Epithelial cell of proximal tubule (primary cell): ENCODE measurements at regions not wholly inside any gene's neighbourhood (a gene's known extent, or its start where the extent isn't known, plus 50 kb on each side); places are given as distances from the start of the nearest gene placed in this dataset.
A peak's percentile ranks its signal among the peaks of the same experiment; 100 is the strongest.

Source experiments
- DNase-seq: peaks from one replicate; pipeline ENCODE4 v3.0.0-alpha.2; 2011; ENCODE audit warnings: low read depth
- H3K4me3 ChIP-seq: 2 replicates; pipeline ENCODE4 v1.5.1; 2011; ENCODE audit warnings: low read depth, mild to moderate bottlenecking, low read length
- CTCF ChIP-seq: conservative IDR thresholded peaks from 2 replicates; pipeline ENCODE4 v1.5.1; 2012; ENCODE audit warnings: low read depth, mild to moderate bottlenecking, low read length

- no peak for TF ChIP-seq CTCF
- DNase-seq: no peak
These were observed 207.6 kb upstream of the MSX2 start for GRCh38 chr5:174516741-174517140.

GRCh38 chr5:174518512-174518911 is 205.9 kb upstream of the MSX2 start:
- TF ChIP-seq CTCF: no peak
- no peak overlapping the region for H3K4me3 ChIP-seq
- DNase-seq: no peak

More at GRCh38 chr5:174516741-174517140, 207.6 kb upstream of the MSX2 start:
- no peak overlapping the region for H3K4me3 ChIP-seq

- H3K4me3 ChIP-seq: no peak overlapping the region
- TF ChIP-seq CTCF: no peak
- no peak for DNase-seq
These were observed 203.7 kb upstream of the MSX2 start for GRCh38 chr5:174520420-174521396.

GRCh38 chr5:174521449-174521848 is 202.9 kb upstream of the MSX2 start:
- H3K4me3 ChIP-seq: no peak overlapping the region
- no peak for TF ChIP-seq CTCF
- no peak for DNase-seq

- TF ChIP-seq CTCF: no peak
- DNase-seq: no peak
- H3K4me3 ChIP-seq: no peak overlapping the region
These were observed 201.7 kb upstream of the MSX2 start for GRCh38 chr5:174522480-174523260.

- DNase-seq: no peak
- no peak overlapping the region for H3K4me3 ChIP-seq
- TF ChIP-seq CTCF: peak; percentile 48
These were observed 200.9 kb upstream of the MSX2 start for GRCh38 chr5:174523311-174524071.
